ENCODE measurements at regions not wholly inside any gene's neighbourhood (a gene's known extent, or its start where the extent isn't known, plus 50 kb on each side); places are given as distances from the start of the nearest gene placed in this dataset.
"Not testable (repeated sequence)": the region's sequence is repeated elsewhere in the genome, so short reads cannot be mapped to it uniquely, and the experiment has no call there.

DNA sequence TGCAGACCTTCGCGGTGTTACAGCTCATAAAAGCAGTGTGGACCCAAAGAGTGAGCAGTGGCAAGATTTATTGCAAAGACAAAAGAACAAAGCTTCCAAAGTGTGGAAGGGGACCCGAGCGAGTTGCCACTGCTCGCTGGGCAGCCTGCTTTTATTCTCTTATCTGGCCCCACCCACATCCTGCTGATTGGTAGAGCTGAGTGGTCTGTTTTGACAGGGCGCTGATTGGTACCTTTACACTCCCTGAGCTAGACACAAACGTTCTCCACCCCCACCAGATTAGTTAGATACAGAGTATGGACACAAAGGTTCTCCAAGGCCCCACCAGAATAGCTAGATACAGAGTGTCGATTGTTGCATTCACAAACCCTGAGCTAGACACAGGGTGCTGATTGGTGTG lies 156.2 kb upstream of the GIMD1 start:
- DNase-seq (ENCODE audit: low spot score), result not testable (repeated sequence)

DNA sequence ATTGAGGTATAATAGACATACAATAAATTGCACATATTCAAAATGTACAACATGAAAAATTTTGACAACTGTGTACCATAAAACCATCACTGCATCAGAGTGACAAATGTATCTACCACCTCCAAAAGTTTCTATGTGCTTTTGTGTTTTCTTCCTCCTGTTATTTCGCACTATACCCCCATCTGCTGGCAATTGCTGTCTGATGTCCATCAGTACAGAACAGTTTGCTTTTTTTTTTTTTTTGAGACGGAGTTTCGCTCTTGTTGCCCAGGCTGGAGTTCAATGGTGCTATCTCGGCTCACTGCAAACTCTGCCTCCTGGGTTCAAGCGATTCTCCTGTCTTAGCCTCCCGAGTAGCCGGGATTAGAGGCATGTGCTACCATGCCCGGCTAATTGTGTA lies 154.3 kb upstream of the GIMD1 start:
- DNase-seq (ENCODE audit: low spot score), result no peak

DNA sequence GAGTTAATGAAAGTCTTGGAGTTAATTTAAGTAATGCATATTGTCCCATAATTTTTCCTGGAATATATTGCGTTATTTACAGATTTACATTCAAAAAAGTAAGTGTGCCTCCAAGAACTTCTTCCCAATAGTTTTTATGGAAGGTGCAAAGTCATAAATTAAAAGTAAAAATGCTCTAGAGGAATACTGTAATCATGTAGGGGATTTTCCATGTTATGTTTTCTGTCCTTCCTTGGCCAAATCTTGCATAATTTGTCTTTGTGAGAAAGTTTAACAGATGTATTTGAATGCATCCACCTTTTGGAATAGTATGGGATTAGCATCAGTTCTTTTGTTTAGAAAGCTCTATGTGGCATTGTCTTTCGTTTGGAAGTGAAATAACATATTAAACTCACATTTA lies 144.1 kb upstream of the GIMD1 start:
- DNase-seq (ENCODE audit: low spot score), result no peak

DNA sequence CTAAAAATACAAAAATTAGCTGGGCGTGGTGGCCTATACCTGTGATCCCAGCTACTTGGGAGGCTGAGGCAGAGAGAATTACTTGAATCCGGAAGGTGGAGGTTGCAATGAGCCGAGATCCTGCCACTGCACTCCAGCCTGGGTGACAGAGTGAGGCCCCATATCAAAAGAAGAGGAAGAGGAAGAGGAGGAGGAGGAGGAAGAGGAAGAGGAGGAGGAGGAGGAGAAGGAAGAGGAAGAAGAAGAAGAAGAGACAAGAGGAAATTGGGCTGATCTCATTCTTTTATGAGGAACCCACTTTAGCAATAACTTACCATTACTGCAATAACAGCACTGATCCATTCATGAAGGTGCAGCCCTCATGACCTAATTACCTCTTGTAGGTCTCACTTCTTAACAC lies 138.9 kb upstream of the GIMD1 start:
- DNase-seq (ENCODE audit: low spot score), result no peak

DNA sequence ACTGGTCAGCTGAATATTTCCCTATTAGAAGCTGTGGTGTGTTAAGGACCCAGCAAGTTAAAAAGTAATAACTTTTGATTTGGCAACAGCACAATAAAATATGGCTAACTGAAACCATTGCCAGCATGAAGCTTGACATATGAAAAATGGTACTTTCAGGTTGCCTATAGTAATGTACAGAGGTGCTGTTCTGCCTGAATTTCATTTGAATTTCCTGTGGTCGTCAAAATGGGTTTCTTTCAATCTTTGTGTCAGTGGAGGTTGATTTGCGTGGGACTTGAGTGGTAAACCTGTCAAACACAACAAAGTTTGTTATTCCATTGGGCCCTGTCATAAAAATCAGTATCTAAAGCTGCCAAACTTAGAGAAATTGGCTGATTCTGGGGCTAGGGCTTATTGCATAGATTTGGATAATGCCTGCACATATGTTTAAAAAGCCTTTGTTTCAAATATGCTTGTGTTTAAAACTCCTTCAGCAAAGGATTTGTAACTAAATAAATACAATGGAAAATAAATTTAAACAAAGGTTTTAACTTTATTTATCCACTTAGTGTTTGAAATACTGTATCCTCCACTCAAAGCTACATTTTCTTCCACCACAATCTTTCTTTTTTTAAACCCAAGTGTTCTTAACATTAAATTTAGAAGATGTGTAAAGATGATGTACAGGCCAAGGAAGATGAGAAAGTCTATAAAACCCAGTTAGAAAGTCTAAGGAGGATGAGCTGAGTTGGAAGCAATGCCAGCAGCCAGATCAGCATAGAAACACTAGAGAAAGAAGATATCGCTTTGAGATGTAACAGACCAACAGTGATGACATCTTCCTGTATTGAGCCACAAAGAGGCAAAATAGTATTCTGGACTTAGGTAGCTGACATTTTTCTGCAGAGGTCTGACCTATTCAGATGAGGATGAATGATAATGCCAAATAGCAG lies 134.8 kb upstream of the GIMD1 start:
- DNase-seq (ENCODE audit: low spot score), result no peak

DNA sequence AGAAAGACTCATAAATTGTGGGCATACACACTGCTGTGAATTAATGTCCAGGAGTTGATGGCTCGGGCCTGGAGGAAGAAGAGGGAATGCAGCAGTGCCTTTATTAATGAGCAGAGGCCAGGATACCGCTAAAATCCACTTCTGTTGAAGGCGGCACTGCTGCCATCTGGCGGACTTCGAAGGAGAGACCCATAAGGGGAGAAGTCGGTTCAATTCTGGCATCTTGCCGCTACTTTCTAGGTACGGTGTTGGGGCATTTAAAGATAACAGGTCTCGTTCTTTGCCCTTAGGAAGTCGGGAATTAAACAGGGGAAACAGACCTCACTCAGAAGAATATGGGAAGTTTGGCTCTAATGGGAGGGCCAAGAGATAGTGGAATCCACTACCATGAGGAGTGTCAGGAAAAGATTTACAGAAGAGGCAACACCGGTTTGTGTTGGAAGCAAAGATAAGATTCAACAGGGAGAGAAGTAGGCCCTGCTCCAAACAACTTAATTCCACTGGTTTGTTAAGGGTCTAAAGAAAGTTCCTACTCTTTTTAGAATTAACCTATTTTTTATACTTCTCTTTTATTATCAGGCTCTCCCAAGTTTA lies 133.6 kb upstream of the GIMD1 start:
- DNase-seq (ENCODE audit: low spot score), result peak; percentile 51

DNA sequence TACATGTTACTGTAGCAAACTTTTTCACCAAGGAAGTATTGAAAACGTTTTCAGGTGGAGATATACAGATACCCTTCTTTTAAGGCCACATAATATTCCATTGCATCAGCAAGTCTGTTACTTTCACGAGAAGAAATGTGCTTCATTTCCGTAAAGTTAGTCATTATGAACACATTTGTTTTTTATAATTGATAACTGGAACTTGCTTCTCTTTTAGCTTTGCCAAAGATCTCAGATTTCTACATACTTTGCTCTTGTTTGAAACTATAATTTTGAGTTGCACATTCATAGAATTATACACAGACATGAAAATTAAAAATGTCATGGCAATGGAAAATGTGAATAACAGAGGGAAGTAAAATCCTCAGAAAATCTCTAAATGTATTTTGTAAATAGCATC lies 128.7 kb upstream of the GIMD1 start:
- no peak for DNase-seq (ENCODE audit: low spot score)

DNA sequence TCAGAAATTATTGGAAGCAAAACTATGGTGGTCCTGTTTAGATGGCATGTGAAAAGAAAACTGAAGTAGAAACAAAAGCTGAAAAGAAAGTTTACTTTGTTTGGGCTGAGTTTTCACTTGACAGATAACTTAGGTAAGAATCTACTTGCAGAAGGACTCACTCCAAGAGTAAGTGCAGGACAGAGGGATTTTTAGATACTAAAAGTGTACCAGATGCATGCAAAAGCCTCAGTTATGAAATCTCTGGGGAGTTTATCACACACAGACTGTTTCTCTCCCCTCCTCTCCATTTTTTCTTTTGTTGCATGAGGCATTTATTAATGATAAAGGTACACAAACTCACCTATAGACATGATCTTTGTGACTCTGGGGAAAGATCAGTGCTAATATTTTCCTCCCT lies 127.5 kb upstream of the GIMD1 start:
- DNase-seq (ENCODE audit: low spot score), result no peak

DNA sequence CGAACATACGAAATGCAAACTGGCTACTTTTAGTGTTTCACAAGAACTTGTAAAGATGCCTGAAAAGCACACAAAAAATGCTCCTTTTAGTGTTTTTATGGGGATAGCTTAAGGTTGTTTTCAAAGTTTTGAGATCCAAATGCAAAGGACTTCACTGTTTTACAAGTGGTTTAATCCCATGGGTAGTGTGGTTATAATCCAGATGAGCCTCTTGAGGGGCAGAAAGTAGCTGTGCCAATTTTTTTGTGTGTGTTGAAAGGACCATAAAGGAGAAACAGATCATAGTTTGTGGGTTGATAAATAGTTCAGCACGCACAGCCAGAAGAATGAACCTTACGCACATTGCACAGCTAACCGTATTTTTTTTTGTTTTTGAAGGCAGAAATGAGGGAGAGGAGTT lies 126.9 kb upstream of the GIMD1 start:
- DNase-seq (ENCODE audit: low spot score), result no peak

DNA sequence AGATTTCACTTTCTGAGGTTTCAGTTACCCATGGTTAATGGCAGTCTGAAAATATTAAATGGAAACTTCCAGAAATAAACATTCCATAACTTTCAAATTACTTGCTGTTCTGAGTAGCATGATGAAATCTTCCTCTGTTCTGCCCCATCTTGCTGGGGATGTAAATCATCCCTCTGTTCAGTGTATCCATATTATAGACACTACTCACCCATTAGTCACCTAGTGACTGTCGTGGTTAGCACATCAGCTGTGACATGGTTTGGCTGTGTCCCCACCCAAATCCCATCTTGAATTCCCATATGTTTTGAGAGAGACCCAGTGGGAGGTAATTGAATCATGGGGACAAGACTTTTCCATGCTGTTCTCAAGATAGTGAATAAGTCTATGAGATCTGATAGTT lies 125.5 kb upstream of the GIMD1 start:
- no peak for DNase-seq (ENCODE audit: low spot score)

DNA sequence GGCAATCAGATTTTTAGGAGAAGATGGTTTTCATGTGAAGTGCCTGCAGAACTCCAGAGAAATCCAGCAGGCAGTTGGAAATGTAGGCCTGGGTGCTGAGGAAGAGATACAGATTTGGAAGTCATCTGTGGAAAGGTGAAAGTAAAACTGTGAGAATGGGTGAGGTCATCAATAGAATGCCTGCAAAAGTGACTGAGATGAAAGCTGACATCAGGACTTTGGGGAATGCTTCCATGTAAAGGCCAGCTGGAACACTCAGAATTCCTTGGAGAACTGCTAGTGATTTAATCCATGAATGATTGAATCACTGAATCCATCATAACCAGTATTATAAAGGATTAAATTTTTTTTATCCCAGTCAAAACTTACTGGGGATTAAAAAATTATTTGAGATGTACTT lies 124.5 kb upstream of the GIMD1 start:
- DNase-seq (ENCODE audit: low spot score), result no peak

DNA sequence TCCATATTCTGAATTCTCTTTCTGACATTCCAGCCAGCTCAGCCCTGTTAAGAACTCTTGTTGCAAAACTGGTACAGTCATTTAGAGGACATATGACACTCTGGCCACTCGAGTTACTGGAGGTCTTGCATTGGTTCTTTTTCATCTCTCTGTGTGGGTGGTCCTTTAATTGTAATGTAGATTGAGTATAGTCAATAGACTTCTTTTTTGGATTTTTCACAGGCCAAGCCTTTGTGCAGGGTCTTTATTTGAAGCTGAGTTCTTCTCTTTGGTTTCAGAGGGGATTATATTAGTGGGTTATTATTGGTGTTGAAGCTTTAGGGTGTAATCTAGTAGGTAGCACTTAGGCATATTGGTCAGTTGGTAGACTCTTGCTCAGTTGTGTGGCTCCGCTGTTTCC lies 118.0 kb upstream of the GIMD1 start:
- DNase-seq (ENCODE audit: low spot score), result no peak

DNA sequence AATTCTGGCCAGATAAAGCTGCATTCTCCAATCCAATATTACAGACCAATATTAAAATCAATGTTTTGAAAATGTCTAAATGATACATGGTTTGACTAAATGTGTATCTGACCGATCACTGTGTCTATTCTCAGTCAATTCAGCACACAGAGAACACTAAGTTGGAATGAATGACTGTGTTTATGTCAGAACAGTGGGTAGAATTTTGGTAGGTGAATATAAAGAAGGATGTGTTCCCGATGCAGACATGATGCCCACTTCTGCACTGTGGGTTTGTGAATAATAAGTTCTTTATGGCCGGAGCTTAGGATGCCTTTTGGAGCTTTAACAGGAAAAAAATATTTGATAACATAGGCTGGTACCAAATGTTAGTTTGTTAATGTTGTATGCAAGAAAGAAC lies 113.2 kb upstream of the GIMD1 start:
- DNase-seq (ENCODE audit: low spot score), result no peak

DNA sequence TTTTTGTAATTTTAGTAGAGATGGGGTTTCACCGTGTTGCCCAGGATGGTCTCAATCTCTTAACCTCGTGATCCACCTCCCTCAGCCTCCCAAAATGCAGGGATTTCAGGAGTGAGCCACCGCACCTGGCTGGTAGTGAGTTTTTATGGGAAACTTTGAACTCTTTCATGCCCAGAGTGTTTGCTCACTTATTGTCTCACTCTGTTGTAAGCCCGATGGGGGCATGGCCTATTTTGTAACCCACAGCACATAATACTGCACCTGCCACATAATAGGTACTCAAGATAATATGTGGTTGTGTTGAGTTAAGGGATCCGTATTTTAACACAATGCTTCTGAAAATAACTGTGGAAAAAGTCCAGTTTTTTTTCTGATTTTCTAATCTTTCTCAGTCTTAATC lies 109.6 kb upstream of the GIMD1 start:
- no peak for DNase-seq (ENCODE audit: low spot score)

DNA sequence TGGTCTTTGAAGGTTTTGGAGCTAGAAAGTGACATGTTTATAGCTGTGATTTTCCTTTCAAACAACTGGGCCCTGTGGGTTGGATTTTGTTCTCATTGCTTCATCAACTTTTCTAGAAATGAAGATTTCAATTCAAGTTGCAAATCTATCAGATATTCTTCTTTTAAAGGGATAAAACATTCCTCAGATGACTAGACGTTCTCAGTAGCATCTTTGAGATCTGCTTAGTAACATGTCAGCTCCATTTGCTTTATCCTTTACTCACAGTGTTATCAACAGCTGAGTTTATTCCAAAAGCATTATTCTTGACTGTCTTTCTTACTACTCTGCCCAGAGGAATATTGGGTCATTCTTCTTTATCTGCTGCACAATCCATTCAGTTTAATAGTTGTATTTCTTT lies 108.2 kb upstream of the GIMD1 start:
- no peak for DNase-seq (ENCODE audit: low spot score)

DNA sequence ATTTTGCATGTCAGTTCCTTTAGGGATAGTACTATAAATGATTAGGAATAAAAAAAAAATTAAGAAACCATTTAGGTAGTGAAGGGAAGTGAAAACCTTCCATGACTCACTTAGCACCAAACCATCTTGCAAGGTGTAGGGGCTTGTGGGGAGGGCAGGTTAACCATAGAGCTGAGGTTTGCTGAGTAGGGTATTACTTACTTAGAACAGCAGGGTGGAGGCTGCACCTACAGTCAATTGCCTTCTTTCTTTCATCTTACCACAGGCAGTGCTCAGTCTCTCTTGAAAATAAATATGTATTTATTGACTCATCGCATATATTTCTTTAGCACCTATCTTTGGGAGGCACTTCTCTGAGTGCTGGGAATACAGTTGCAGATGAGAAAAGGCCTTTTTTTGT lies 104.9 kb upstream of the GIMD1 start:
- DNase-seq (ENCODE audit: low spot score), result no peak

DNA sequence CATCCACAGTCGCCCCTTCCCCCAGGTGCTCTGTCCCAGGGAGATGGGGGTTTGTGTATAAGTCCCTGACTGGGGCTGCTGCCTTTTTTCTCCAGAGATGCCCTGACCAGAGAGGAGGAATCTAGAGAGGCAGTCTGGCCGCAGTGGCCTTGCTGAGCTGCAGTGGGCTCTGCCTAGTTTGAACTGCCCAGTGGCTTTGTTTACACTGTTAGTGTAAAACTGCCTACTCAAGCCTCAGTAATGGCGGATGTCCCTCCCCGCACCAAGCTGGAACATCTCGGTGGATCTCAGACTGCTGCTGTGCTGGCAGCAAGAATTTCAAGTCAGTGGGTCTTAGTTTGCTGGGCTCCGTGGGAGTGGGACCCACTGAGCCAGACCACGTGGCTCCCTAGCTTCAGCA lies 102.6 kb upstream of the GIMD1 start:
- no peak for DNase-seq (ENCODE audit: low spot score)

DNA sequence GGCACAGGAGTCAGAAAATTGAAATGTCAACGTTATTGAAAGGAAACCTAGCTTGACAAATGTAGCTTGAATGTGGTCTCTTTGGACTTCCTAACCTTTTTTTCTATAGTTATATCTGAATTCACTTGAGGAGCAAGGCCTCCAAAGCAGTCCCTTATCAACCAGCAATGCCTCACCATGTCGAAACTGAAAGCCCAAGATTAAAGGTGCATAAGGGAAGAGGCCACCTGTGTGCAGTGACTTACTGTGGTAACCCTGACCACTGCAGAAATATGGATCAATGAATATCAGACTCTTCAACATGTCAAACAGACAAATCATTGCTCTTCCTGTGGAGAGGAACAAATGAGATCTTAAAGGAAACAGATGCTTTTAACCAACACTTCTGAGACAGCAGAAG lies 95.0 kb upstream of the GIMD1 start:
- no peak for DNase-seq (ENCODE audit: low spot score)

DNA sequence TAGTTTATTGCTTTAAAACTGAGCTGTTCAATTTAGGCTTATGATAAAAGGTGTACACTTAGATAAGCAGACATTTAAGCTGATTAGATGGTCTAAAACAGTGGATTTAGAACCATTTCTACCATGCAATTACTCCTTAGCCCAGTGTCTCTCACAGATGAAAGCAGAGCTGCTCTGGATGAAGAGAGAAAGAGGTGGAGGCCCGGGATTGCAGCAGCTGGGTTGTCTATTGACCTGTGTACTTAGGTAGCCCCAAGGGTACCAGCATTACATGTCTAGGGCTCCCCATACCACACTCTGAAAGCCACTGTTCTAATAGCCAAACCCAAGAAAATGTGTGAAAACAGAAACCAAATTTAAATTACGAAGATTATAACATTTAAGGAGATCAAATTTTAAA lies 86.0 kb upstream of the GIMD1 start:
- no peak for DNase-seq (ENCODE audit: low spot score)

DNA sequence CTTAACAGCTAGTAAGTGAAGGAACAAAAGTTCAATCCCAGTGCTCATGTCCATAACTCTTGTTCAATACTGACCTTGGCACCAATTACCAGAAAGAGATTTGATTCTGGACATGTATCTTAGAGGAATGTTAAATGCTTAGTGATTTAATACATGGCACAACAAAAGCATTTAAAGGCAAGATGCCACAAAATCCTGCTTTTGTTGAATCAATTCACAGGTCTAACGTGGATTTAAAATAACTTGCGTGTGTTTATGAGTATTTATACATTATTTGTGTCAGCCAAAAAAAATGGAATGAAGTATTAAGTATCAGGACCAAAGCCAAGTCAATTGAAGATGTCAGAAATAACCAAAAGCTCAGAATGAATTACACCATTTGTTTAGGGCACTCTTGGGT lies 85.4 kb upstream of the GIMD1 start:
- no peak for DNase-seq (ENCODE audit: low spot score)

DNA sequence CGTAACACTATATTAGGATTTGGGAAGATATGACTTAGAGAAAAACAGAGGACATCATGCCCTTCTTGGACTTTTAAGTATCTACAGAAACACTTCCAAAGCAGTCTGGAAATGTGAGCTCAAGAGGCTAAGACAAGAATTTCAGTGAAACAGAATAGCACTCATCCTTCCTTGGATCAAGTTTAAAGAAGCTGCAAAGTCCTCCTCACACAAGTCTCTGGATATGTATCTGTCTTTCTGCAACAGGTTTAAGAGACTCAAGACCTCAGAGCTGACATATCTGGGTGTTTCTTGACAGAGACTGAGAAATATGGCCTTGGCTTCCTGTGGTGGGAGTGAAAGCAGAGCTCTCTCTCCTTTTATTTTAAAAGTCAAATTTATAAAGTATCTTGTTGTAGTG lies 82.5 kb upstream of the GIMD1 start:
- no peak for DNase-seq (ENCODE audit: low spot score)

DNA sequence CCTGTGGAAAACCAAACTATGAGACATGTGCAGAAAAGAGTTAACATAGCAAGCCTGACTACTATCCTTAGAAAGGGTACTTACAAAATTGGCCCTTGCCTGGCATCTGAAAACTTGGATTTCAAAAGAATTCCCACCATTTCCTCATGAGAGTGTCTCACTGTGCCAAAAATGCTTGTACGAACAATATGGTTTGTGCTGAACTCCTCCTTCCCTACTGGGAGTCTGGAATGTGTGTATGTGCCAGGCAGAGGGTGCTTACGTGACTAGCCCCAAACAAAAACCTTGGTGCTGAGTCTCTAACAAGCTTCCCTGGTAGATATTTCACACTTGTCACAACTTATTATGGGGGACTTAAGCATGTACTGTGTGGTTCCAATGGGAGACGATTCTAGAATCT lies 81.7 kb upstream of the GIMD1 start:
- no peak for DNase-seq (ENCODE audit: low spot score)

DNA sequence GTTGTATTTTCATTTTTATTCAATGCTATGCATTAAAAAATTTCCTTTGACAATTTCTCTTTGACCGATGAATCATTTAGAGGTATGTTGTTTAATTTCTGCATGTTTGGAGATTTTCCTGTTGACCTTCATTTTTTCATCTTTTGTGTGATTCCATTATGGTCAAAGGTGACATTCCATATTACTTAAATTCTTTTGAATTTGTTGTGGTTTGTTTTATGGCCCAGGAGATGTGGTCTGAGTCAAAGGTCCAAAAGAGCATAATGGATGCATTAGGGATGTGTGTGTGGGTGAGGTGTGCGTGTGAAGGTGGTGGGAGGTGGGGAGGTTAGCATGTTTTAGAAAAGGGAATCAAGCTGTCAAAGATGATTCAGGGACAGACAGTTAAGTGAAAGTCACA lies 76.0 kb upstream of the GIMD1 start:
- no peak for DNase-seq (ENCODE audit: low spot score)

DNA sequence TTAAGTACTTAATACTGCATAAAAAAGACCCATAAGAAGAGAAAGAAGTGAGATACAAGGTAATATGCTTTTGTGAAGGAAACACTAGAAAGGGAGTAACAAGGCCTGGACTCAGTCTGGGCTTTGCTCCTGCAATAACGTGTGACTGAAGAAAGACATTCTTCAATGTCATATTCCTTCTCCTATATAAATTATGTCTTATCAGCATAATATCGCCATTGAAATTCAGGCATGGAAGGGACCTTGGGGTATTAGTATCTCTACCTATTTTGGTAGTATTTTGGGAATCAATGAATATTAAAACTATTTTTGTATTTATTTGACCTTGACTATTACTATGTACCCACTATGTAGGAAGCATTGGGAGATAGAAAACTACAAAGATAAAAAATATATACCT lies 62.2 kb upstream of the GIMD1 start:
- no peak for DNase-seq (ENCODE audit: low spot score)

Measured in pons (tissue), 1 donor.